Cortex of kidney (tissue), 1 donor: ENCODE measurements at regions not wholly inside any gene's neighbourhood (a gene's known extent, or its start where the extent isn't known, plus 50 kb on each side); places are given as distances from the start of the nearest gene placed in this dataset.
"Not testable (repeated sequence)": the region's sequence is repeated elsewhere in the genome, so short reads cannot be mapped to it uniquely, and the experiment has no call there.

Experiments used
- DNase-seq: peaks from one replicate; lab custom pipeline; 2025; lab: John Stamatoyannopoulos, UW

GRCh38 chr13:84867246-84867645 is 932.0 kb downstream of the SLITRK6 start:
- no peak for DNase-seq

- DNase-seq, result no peak
These were observed 933.4 kb downstream of the SLITRK6 start for GRCh38 chr13:84865783-84866221.

DNA sequence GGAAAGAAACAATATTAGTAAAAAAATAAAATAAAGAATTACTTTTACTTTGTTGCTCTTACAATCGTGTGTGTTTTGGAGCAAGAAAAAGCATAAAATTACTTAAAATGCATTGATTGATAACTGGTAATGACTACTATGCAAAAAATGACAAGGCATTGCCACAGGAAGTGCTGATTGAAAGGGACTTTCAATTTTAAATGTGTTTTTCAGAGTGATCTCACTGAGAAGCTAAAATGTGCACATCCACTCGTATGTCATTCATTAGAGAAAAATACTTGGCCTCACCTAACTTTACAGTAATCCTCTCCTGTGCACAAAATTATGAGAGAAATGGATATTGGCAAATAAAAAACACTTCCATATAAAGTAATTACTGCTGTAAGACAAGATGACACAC is 934.9 kb downstream of the SLITRK6 start:
- no peak for DNase-seq

GRCh38 chr13:84847107-84847506 is 952.1 kb downstream of the SLITRK6 start:
- no peak for DNase-seq

DNA sequence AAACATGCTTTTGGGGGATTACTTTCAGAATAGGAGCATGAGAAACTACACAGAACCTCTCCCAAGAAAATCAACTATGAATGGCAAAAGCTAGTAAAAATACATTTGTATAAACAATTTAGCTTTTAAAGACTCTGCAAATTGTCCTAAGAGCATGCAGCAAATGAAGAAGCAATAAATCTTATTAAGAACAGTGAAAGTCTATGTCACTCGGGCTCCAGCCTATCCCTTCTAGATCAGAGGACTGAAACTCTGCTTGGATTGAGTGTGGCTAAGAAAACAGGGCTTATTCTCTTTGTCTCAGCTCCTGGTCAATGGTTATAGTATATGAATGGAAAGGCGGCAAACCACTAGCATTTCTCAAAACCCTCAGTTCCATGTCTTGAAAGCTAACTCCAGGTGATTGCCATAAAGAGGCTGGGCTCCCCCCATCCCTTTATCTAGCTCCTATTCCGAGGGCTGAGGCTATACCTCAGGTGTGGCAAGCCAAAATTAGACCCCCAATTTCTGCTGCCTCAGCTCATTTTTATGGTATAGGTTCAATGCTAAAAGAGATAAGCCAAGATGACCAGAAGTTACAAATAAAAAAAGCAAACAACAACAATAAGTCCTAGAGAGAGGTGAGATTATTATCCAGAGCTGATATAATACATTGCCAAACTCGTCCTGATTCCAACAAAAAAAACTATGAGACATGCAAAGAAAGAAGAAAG is 953.2 kb downstream of the SLITRK6 start:
- DNase-seq, result no peak

GRCh38 chr13:84844473-84844872 is 954.7 kb downstream of the SLITRK6 start:
- DNase-seq, result no peak

DNA sequence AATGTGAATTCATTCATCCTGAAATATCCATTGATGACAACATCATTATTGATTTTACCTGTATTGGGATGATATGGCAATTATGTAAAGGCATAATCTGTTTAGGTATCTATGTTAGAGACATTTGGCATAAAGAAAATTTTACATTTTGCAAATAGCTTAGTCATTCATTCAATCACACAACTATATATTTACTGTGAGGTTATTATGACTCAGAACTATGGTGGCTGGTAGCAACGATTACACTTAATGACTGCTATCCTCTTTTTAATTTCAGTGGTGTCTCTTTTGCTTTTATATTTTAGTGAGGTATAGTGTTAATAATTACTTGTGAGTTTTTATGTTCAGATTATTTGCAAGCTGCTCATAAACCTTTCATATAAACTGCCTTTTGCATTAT is 955.9 kb downstream of the SLITRK6 start:
- no peak for DNase-seq

GRCh38 chr13:84834201-84834600 is 951.9 kb upstream of the SLITRK1 start:
- no peak for DNase-seq

GRCh38 chr13:84831666-84832657 is 949.7 kb upstream of the SLITRK1 start:
- no peak for DNase-seq

GRCh38 chr13:84823528-84823927 is 941.3 kb upstream of the SLITRK1 start:
- no peak for DNase-seq

DNA sequence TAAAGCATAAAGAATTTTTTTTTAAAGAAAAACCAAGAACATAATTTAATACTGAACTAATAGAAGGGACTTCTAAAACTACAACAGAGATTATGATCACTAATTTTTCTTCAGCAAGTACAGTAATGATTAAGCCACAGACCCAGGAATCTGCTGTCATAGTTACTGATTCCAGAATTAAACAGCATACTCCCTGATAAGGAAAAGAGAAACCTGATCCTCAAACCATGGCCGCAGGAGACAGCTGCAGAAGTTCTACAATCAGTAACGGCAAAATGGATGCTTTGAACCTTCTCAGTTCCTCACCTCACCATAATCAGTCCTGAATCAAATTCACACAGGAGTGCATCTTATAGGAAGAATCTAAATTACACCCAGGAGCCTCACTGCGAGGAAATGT is 939.0 kb upstream of the SLITRK1 start:
- no peak for DNase-seq

DNA sequence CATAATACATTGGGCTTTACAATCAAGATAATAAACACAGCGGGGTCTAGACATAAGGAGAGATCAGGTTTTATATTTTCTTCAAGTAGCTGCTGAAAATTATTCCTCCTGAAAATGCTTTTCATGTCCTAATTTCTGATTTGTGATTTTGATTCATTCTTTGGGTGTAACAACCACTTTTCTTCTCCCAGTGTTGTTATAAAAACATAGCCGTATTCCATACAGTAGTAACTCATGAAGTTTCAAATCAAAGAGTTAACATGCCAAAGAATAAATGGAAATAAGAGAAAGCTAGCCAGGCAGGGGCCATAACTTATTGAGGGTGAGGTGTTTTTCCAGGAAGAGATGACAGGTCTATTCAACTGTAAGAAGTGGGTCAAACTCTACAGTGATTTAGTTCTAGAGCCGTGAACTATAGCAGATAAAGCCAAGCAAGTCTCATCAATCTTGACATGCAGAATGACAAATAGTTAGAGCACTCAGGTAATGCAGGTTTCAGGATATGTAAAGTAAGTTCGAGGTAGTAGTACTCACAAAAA is 934.4 kb upstream of the SLITRK1 start:
- DNase-seq, result no peak

GRCh38 chr13:84812789-84813188 is 930.5 kb upstream of the SLITRK1 start:
- no peak for DNase-seq

DNA sequence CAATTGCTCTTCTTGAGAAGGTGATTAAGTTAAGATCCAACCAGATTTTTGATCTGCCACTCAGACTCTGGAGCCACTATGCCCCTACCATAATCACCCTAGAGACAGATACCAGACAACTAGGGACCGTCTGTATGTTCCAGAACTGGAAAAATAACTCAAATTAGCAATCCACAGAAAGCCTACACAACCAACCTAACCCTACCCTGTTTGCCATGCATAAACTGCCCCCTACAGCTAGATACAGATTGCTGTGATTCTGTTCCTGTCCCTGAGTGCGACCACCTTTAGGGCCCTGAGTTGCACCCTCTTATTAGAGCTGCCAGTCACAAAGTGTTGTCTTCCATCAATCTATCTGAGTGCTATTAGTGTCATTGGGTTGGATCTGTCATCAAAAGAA is 929.8 kb upstream of the SLITRK1 start:
- no peak for DNase-seq

- DNase-seq, result no peak
These were observed 928.5 kb upstream of the SLITRK1 start for GRCh38 chr13:84810781-84811180.

GRCh38 chr13:84802073-84802472 is 919.8 kb upstream of the SLITRK1 start:
- DNase-seq, result no peak

DNA sequence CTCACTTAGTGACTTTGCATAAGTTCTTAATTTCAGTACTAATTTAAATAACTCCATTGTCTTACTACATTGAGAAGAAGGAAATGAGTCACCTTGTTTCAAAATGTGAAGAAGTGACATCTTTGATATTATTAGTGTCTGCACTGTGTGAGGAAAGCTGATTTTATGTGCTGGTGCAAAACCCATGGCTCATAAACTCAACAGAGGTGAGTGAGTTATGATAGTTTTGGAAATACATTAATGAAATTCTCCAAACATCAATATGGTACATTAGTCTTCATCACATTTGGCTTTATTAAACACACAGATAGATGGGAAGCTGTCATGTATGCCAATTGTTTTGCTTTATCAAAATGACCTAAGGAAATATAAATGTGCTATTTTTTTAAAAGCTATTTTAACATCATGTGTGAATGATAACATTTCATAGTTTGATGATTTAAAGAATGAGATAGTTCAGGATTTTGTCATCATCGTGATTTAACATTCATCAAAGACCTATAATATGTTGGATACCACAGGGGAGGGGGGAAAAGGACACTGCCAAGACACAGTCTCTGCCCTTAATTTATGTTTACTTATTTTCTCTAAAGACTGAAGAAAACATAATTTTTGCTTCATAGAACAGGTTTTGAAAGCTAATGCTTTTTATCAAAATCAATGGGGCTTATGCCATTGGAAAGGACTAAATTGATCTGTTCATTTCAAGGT is 902.3 kb upstream of the SLITRK1 start:
- no peak for DNase-seq

DNA sequence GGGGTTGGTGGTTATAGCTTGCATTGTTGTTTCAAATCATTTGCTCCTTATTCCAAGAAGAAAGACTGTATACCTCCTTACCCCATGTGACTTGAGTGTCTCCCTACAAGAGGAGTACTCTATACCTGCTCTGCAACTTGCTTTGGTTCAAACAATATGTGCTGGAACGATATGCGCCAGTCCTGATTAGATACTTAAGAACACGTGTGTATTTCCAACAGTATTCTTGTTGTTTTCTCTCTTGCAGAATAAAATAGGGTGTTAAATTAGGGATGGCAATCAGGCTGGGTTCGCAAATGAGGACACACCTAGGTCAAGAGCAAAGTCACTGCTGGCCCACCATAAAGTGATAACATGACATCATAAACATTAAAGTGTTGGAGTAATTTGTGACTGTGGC is 895.0 kb upstream of the SLITRK1 start:
- DNase-seq, result no peak

- no peak for DNase-seq
These were observed 894.3 kb upstream of the SLITRK1 start for GRCh38 chr13:84776593-84776992.

GRCh38 chr13:84775920-84776319 is 893.6 kb upstream of the SLITRK1 start:
- DNase-seq, result not testable (repeated sequence)

DNA sequence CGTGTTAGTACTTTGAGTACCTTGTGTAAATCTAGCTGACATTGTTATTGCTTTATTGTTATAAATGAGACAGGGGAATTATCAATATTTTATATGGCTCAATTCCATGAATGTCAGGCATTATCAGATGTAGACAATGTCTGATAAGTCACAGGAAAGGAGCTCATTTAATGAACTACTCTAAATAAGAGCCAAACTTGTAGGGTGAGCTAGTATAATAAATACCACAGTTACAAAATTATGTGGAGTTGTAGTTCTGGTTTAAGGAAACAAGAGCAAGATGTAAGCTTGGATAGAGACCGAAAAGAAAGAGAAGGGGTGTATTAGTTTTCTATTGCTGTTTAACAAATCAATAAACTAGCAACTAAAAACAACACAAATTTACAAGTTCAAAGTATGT is 891.8 kb upstream of the SLITRK1 start:
- no peak for DNase-seq

DNA sequence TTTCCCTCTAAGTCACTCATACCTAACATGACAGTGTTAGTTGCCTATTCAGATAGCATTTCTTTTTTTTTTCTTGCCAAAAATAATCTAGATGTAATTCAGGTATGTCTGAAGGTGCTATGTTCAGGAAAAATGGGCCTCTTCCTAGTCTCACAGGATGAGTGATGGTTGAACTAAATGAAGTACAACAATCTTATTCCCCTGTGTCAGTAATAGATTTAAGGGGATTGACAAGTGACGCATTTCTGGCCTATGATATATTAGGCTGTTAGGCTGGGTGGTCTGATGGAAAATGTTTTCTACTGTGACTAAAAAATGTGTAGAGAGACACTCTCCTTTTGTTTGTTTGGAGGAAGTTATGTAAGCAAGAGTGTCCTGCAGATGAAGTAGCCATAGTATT is 878.7 kb upstream of the SLITRK1 start:
- no peak for DNase-seq
